Kidney epithelial cell (primary cell): ENCODE measurements at regions not wholly inside any gene's neighbourhood (a gene's known extent, or its start where the extent isn't known, plus 50 kb on each side); places are given as distances from the start of the nearest gene placed in this dataset.

Experiments
- DNase-seq: peaks from one replicate; pipeline ENCODE4 v3.0.0-alpha.2; 2010; ENCODE audit warnings: low read depth
- H3K27me3 ChIP-seq: 2 replicates; pipeline ENCODE4 v1.6.0; 2011; ENCODE audit warnings: low read length; ENCODE audit not compliant: control insufficient read depth, insufficient read depth
- H3K36me3 ChIP-seq: 2 replicates; pipeline ENCODE4 v1.5.1; 2011; ENCODE audit warnings: low read length; ENCODE audit not compliant: control insufficient read depth, insufficient read depth
- H3K4me3 ChIP-seq: 2 replicates; pipeline ENCODE4 v1.5.1; 2011; ENCODE audit warnings: low read depth, mild to moderate bottlenecking, control low read depth, low read length
- TF ChIP-seq, protein P1 (sequence below): IDR thresholded peaks from 2 replicates; pipeline ENCODE4 v1.5.1; 2011; ENCODE audit warnings: mild to moderate bottlenecking, moderate library complexity, low read length, control low read depth, inconsistent platforms; ENCODE audit not compliant: insufficient read depth, poor library complexity, severe bottlenecking

DNA sequence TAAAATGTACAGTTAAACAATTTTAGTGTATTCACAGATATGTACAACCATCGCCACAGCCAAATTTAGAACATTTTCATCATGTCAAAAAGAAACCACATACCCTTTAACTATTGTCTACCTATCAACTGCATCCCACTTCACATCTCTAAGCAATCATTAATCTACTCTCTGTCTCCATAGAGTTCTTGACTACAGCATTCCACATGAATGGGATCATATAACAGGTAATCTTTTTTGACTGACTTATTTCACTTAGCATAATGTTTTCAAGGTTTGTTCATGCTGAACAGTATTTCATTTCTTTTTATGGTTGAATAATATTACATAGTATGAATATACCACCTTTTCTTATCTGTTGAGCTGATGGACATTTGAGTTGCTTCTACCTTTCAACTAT, 281.4 kb upstream of the EDA2R start:
- H3K4me3 ChIP-seq = no peak overlapping the region

DNA sequence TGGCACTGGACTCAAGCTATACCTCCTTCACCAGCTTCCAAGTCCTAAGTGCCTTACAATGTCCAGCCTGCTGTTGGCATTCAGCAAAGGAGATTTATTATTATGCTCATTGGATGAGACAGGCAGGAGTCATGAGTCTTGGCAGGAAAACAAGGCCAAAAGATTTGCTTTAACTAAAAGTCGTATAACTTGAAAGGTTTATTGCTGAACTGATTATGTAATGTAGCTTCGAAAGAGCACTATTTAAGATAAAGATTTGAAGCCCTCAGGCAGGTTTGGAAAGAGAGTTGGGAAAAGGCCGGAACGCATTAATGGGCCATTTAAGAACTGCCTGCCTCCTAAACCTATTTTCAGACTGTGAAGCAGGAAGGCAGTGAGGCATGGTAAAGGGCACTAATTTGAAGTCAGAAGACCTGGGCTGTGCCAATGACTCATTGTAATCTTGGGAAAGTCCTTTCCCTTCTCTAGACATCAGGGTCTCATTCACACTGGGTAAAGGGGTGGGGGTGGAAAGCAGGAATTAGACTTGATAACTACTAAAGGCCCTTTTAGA, 280.5 kb upstream of the EDA2R start:
- H3K4me3 ChIP-seq = no peak overlapping the region
- no peaks in the 10 kb centered on the region for H3K36me3 ChIP-seq
- no peak for DNase-seq
- no peaks in the 10 kb centered on the region for H3K27me3 ChIP-seq
- TF ChIP-seq, protein P1, sequence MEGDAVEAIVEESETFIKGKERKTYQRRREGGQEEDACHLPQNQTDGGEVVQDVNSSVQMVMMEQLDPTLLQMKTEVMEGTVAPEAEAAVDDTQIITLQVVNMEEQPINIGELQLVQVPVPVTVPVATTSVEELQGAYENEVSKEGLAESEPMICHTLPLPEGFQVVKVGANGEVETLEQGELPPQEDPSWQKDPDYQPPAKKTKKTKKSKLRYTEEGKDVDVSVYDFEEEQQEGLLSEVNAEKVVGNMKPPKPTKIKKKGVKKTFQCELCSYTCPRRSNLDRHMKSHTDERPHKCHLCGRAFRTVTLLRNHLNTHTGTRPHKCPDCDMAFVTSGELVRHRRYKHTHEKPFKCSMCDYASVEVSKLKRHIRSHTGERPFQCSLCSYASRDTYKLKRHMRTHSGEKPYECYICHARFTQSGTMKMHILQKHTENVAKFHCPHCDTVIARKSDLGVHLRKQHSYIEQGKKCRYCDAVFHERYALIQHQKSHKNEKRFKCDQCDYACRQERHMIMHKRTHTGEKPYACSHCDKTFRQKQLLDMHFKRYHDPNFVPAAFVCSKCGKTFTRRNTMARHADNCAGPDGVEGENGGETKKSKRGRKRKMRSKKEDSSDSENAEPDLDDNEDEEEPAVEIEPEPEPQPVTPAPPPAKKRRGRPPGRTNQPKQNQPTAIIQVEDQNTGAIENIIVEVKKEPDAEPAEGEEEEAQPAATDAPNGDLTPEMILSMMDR = no peak

More for the DNA sequence above, 281.4 kb upstream of the EDA2R start:
- no peaks in the 10 kb centered on the region for H3K36me3 ChIP-seq
- DNase-seq = no peak
- TF ChIP-seq, protein P1 = no peak
- H3K27me3 ChIP-seq = no peaks in the 10 kb centered on the region

DNA sequence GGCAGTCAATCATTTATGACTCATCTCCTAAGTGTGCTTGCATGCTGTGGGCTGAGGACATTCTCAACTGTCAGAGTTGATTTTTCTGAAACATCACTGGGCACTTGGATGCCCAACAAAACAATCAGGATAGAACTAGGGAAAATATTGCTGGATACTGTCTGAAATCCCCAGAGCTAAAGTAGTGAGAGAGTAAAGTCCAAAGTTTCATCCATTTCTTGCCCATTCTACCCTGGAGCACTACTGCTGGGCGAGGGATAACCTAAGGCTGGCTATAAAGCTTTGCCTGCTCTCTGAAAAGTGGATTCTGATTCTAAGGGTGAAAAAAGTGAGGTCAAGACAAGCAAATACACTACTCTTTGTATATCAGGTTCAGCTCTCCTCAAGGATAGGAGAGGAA, 279.6 kb upstream of the EDA2R start:
- no peak for DNase-seq
- Histone ChIP-seq H3K36me3 (no peaks in the 10 kb centered on the region), H3K27me3 (no peaks in the 10 kb centered on the region), H3K4me3 (no peak overlapping the region)
- TF ChIP-seq, protein P1 = no peak

DNA sequence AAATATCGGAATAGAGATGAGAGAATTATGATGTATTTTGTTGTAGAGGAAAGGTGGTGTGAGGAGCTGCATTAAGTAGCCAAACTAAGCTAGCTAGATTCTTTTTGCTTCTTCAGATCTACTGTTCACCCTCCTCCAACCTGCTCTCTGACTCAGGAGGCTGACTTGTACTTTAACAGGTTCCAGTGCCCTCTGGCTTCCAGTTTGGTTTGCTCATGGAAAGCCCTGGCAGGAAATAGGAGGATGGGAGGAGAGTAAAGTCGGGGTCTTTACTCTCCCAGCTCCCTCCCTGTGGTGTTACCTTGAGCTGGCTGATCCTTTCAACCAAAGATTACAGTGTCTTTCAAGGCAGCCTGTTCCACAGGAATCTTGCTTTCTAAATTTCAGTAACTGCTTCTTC, 277.0 kb upstream of the EDA2R start:
- no peak for DNase-seq
- Histone ChIP-seq H3K4me3 (no peak overlapping the region), H3K27me3 (no peaks in the 10 kb centered on the region), H3K36me3 (no peaks in the 10 kb centered on the region)
- TF ChIP-seq, protein P1 = no peak

DNA sequence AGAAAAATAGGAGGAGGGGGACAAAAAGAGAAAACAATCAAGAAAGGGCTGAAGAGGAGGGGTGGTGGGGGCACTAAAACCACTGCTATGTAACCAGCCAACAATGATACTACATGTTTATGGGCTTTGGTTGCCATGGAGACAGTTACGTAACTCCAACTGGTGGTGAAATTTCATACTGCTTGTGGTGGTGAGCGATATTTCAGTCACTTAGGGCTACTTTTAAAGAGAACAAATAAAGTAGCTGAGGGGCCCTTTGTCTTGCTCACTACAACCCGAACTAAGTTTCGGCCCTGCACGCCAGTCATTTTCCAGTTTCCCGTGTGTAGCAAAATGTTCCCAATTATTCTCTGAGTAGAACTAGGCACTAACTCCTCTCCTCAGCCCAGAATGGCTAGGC, 275.2 kb upstream of the EDA2R start:
- TF ChIP-seq, protein P1 = no peak
- DNase-seq = no peak
- Histone ChIP-seq H3K4me3 (no peak overlapping the region), H3K36me3 (no peaks in the 10 kb centered on the region), H3K27me3 (no peaks in the 10 kb centered on the region)

DNA sequence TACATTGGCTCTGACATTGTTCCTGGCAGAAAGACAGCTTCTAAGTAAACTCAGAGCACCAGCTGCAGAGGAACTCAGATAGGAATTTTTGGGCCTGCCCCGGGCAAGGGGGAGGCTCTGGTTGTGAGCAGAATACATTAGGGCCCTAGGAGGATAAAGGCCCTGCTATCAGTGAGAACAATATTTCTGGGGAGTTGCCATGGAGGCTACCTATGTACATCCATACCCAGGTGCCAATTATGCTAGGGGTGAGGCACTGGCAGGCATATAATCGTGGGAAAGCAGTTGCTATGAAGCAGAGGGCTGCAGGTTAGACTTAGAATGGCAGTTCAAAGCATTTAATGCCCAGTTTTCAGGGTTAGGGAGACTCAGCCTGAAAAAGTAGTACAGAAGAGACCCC, 273.5 kb upstream of the EDA2R start:
- DNase-seq = no peak
- Histone ChIP-seq H3K27me3 (no peaks in the 10 kb centered on the region), H3K4me3 (no peak overlapping the region), H3K36me3 (no peaks in the 10 kb centered on the region)
- TF ChIP-seq, protein P1 = no peak
